NCI-H1092 treated with DMSO at 0.1 percent for 48 hours (cell line): ENCODE measurements at regions not wholly inside any gene's neighbourhood (a gene's known extent, or its start where the extent isn't known, plus 50 kb on each side); places are given as distances from the start of the nearest gene placed in this dataset.

Source experiments
- DNase-seq: peaks from one replicate; lab custom pipeline; 2025; lab: John Stamatoyannopoulos, UW

- no peak for DNase-seq
Measured at GRCh38 chr16:48942996-48943395, 333.0 kb upstream of the N4BP1 start.

GRCh38 chr16:48936811-48937210, 326.8 kb upstream of the N4BP1 start:
- no peak for DNase-seq

- DNase-seq = no peak
Measured at GRCh38 chr16:48932216-48932855, 322.4 kb upstream of the N4BP1 start.

- no peak for DNase-seq
Measured at GRCh38 chr16:48930951-48931553, 321.1 kb upstream of the N4BP1 start.

GRCh38 chr16:48919791-48920190, 309.8 kb upstream of the N4BP1 start:
- no peak for DNase-seq

- DNase-seq = no peak
Measured at GRCh38 chr16:48918520-48919258, 308.7 kb upstream of the N4BP1 start.

GRCh38 chr16:48916566-48916965, 306.6 kb upstream of the N4BP1 start:
- no peak for DNase-seq

- no peak for DNase-seq
Measured at GRCh38 chr16:48914070-48914469, 304.1 kb upstream of the N4BP1 start.

- DNase-seq = no peak
Measured at GRCh38 chr16:48913384-48913783, 303.4 kb upstream of the N4BP1 start.

- DNase-seq = no peak
Measured at GRCh38 chr16:48912360-48912759, 302.4 kb upstream of the N4BP1 start.

GRCh38 chr16:48911700-48912099, 301.7 kb upstream of the N4BP1 start:
- DNase-seq = no peak

- no peak for DNase-seq
Measured at GRCh38 chr16:48910214-48910613, 300.2 kb upstream of the N4BP1 start.

GRCh38 chr16:48909231-48909630, 299.3 kb upstream of the N4BP1 start:
- DNase-seq = no peak

GRCh38 chr16:48907906-48908634, 298.1 kb upstream of the N4BP1 start:
- no peak for DNase-seq

GRCh38 chr16:48905632-48906505, 295.9 kb upstream of the N4BP1 start:
- DNase-seq = no peak

- no peak for DNase-seq
Measured at GRCh38 chr16:48904333-48904732, 294.4 kb upstream of the N4BP1 start.

GRCh38 chr16:48903039-48903438, 293.1 kb upstream of the N4BP1 start:
- no peak for DNase-seq

- DNase-seq = peak; percentile 50
Measured at GRCh38 chr16:48901712-48902374, 291.9 kb upstream of the N4BP1 start.

- DNase-seq = no peak
Measured at GRCh38 chr16:48899500-48899899, 289.5 kb upstream of the N4BP1 start.

- no peak for DNase-seq
Measured at GRCh38 chr16:48897698-48898205, 287.8 kb upstream of the N4BP1 start.

- no peak for DNase-seq
Measured at GRCh38 chr16:48895142-48895541, 285.2 kb upstream of the N4BP1 start.
